WTC11 (cell line): ENCODE measurements at regions not wholly inside any gene's neighbourhood (a gene's known extent, or its start where the extent isn't known, plus 50 kb on each side); places are given as distances from the start of the nearest gene placed in this dataset.

Experiments
- ATAC-seq: fragments of 200-7000 bp; cut with Tn5 transposase; 2 replicates; pipeline ENCODE4 v1.10.0; 2021; ENCODE audit warnings: mild to moderate bottlenecking, moderate library complexity
- CTCF ChIA-PET: fragments of 300-600 bp; sonication (Branson Sonifier 250); formaldehyde crosslinking; loops from one replicate; lab custom pipeline; 2021; ENCODE audit warnings: antibody characterized with exemption; lab: Charles Lee
- POLR2A ChIA-PET: fragments of 350-600 bp; sonication (Branson Sonifier 250); formaldehyde crosslinking; loops from one replicate; lab custom pipeline; 2021; ENCODE audit warnings: antibody characterized with exemption; lab: Charles Lee
- DNase-seq: peaks from one replicate; pipeline ENCODE4 v3.0.0; 2021; ENCODE audit warnings: low spot score
- H3K27ac Mint-ChIP-seq: 2 replicates; pipeline ENCODE4 v1.8.0; 2021; ENCODE audit warnings: mixed read lengths
- H3K27me3 Mint-ChIP-seq: 2 replicates; pipeline ENCODE4 v1.8.0; 2021; ENCODE audit warnings: low read depth, mild to moderate bottlenecking, moderate library complexity, mixed read lengths
- H3K36me3 Mint-ChIP-seq: 2 replicates; pipeline ENCODE4 v1.8.0; 2021; ENCODE audit warnings: mixed read lengths
- H3K4me1 Mint-ChIP-seq: 2 replicates; pipeline ENCODE4 v1.8.0; 2022; ENCODE audit warnings: mixed read lengths
- H3K4me3 Mint-ChIP-seq: 2 replicates; pipeline ENCODE4 v1.8.0; 2021; ENCODE audit warnings: mild to moderate bottlenecking, moderate library complexity, mixed read lengths
- H3K9me3 Mint-ChIP-seq: 2 replicates; pipeline ENCODE4 v1.8.0; 2021; ENCODE audit warnings: mixed read lengths
- ETV6 ChIP-seq: sonication (generic); formaldehyde crosslinking; IDR thresholded peaks from 2 replicates; pipeline ENCODE4 v1.8.1; 2022; ENCODE audit warnings: mild to moderate bottlenecking, missing genetic modification reagents
- JUN ChIP-seq: sonication (generic); formaldehyde crosslinking; IDR thresholded peaks from 2 replicates; pipeline ENCODE4 v1.8.0; 2023; ENCODE audit warnings: mild to moderate bottlenecking, missing genetic modification reagents
- KAT7 ChIP-seq: sonication (generic); formaldehyde crosslinking; IDR thresholded peaks from 2 replicates; pipeline ENCODE4 v1.8.1; 2023; ENCODE audit warnings: missing genetic modification reagents, mild to moderate bottlenecking, borderline replicate concordance
- MYBL2 ChIP-seq: sonication (generic); formaldehyde crosslinking; IDR thresholded peaks from 2 replicates; pipeline ENCODE4 v1.8.1; 2023; ENCODE audit warnings: mild to moderate bottlenecking, moderate library complexity, missing genetic modification reagents
- NFE2L1 ChIP-seq: sonication (generic); formaldehyde crosslinking; IDR thresholded peaks from 2 replicates; pipeline ENCODE4 v1.8.1; 2023; ENCODE audit warnings: missing genetic modification reagents
- NFYB ChIP-seq: sonication (generic); formaldehyde crosslinking; conservative IDR thresholded peaks from 2 replicates; pipeline ENCODE4 v1.8.0; 2022; ENCODE audit warnings: low read depth, missing genetic modification reagents
- NR1H2 ChIP-seq: sonication (generic); formaldehyde crosslinking; IDR thresholded peaks from 2 replicates; pipeline ENCODE4 v1.9.0; 2021; ENCODE audit warnings: mild to moderate bottlenecking, moderate library complexity, missing genetic modification reagents
- TCF7 ChIP-seq: sonication (generic); formaldehyde crosslinking; IDR thresholded peaks from 2 replicates; pipeline ENCODE4 v1.8.0; 2022; ENCODE audit warnings: mild to moderate bottlenecking, low read depth, missing genetic modification reagents, moderate library complexity
- TEAD1 ChIP-seq: sonication (generic); formaldehyde crosslinking; IDR thresholded peaks from 2 replicates; pipeline ENCODE4 v1.8.0; 2022; ENCODE audit warnings: mild to moderate bottlenecking, missing genetic modification reagents
- TP53 ChIP-seq: sonication (generic); formaldehyde crosslinking; IDR thresholded peaks from 2 replicates; pipeline ENCODE4 v1.8.1; 2023; ENCODE audit warnings: mild to moderate bottlenecking, missing genetic modification reagents
- ZNF317 ChIP-seq: sonication (generic); formaldehyde crosslinking; IDR thresholded peaks from 2 replicates; pipeline ENCODE4 v1.8.1; 2023; ENCODE audit warnings: low read depth, mild to moderate bottlenecking, moderate library complexity, missing genetic modification reagents, borderline replicate concordance
- ZNF396 ChIP-seq: fragments of 250-450 bp; sonication (Bioruptor Pico); IDR thresholded peaks from 2 replicates; pipeline ENCODE4 v1.8.0; 2021; ENCODE audit warnings: mild to moderate bottlenecking, moderate library complexity, borderline replicate concordance
- ZNF671 ChIP-seq: fragments of 250-450 bp; sonication (Bioruptor Pico); IDR thresholded peaks from 2 replicates; pipeline ENCODE4 v1.8.0; 2021; ENCODE audit warnings: mild to moderate bottlenecking
- TF ChIP-seq, protein P1 (sequence below): sonication (generic); formaldehyde crosslinking; IDR thresholded peaks from 2 replicates; pipeline ENCODE4 v1.8.1; 2023; ENCODE audit warnings: mild to moderate bottlenecking, missing genetic modification reagents, moderate library complexity
- TF ChIP-seq, protein P2 (sequence below): fragments of 250-450 bp; sonication (Bioruptor Pico); IDR thresholded peaks from 2 replicates; pipeline ENCODE4 v1.8.0; 2021; ENCODE audit warnings: mild to moderate bottlenecking
- TF ChIP-seq, protein P3 (sequence below): sonication (generic); formaldehyde crosslinking; IDR thresholded peaks from 2 replicates; pipeline ENCODE4 v1.8.0; 2022; ENCODE audit warnings: missing genetic modification reagents
- TF ChIP-seq, protein P4 (sequence below): sonication (generic); formaldehyde crosslinking; IDR thresholded peaks from 2 replicates; pipeline ENCODE4 v1.8.1; 2023; ENCODE audit warnings: mild to moderate bottlenecking, missing genetic modification reagents, moderate library complexity
- TF ChIP-seq, protein P5 (sequence below): sonication (generic); formaldehyde crosslinking; IDR thresholded peaks from 2 replicates; pipeline ENCODE4 v1.8.0; 2023; ENCODE audit warnings: missing genetic modification reagents

DNA sequence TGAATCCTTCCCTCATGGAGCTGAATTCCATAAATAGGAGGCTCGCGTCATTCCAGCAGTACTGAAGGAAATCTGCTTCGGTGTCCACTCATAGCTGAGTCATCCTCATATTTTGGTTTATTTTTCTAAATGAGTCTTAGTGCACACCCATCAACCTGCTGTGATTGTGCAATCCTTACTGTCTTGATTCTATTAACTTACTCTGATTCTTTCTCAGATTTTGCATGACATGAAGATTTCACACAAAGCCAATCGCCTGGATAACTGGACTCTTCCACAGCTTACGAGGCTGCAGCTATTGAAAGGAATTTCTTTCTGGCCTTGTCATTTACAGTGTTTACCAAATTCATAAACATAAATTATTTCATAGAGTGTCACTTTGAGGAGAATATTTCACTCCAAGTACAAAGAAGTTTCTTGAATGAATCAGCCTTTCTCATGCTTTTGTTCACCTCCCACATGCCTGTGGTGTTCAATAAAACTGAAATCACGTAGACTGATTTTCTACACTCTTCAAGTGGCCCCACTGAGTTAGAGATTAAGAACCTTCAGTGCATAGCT, 207.6 kb upstream of the SLITRK2 start:
- peaks cover 62% of the 10 kb centered on the region for H3K9me3 Mint-ChIP-seq
- no peak overlapping the region for H3K27ac Mint-ChIP-seq
- no peaks in the 10 kb centered on the region for H3K4me1 Mint-ChIP-seq
- H3K36me3 Mint-ChIP-seq, result peaks cover 31% of the 10 kb centered on the region
- POLR2A ChIA-PET, result no interaction called here
- TF ChIP-seq KAT7 (no peak), NFYB (CRISPR knock-in tag) (no peak), ETV6 (no peak), TP53 (no peak)
- TF ChIP-seq, protein P1, sequence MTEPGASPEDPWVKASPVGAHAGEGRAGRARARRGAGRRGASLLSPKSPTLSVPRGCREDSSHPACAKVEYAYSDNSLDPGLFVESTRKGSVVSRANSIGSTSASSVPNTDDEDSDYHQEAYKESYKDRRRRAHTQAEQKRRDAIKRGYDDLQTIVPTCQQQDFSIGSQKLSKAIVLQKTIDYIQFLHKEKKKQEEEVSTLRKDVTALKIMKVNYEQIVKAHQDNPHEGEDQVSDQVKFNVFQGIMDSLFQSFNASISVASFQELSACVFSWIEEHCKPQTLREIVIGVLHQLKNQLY (CRISPR knock-in tag), result no peak
- TF ChIP-seq, protein P2, sequence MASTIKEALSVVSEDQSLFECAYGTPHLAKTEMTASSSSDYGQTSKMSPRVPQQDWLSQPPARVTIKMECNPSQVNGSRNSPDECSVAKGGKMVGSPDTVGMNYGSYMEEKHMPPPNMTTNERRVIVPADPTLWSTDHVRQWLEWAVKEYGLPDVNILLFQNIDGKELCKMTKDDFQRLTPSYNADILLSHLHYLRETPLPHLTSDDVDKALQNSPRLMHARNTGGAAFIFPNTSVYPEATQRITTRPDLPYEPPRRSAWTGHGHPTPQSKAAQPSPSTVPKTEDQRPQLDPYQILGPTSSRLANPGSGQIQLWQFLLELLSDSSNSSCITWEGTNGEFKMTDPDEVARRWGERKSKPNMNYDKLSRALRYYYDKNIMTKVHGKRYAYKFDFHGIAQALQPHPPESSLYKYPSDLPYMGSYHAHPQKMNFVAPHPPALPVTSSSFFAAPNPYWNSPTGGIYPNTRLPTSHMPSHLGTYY (CRISPR knock-in tag), result no peak
- TF ChIP-seq, protein P3, sequence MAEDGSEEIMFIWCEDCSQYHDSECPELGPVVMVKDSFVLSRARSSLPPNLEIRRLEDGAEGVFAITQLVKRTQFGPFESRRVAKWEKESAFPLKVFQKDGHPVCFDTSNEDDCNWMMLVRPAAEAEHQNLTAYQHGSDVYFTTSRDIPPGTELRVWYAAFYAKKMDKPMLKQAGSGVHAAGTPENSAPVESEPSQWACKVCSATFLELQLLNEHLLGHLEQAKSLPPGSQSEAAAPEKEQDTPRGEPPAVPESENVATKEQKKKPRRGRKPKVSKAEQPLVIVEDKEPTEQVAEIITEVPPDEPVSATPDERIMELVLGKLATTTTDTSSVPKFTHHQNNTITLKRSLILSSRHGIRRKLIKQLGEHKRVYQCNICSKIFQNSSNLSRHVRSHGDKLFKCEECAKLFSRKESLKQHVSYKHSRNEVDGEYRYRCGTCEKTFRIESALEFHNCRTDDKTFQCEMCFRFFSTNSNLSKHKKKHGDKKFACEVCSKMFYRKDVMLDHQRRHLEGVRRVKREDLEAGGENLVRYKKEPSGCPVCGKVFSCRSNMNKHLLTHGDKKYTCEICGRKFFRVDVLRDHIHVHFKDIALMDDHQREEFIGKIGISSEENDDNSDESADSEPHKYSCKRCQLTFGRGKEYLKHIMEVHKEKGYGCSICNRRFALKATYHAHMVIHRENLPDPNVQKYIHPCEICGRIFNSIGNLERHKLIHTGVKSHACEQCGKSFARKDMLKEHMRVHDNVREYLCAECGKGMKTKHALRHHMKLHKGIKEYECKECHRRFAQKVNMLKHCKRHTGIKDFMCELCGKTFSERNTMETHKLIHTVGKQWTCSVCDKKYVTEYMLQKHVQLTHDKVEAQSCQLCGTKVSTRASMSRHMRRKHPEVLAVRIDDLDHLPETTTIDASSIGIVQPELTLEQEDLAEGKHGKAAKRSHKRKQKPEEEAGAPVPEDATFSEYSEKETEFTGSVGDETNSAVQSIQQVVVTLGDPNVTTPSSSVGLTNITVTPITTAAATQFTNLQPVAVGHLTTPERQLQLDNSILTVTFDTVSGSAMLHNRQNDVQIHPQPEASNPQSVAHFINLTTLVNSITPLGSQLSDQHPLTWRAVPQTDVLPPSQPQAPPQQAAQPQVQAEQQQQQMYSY, result no peak
- H3K4me3 Mint-ChIP-seq, result no peak overlapping the region
- CTCF ChIA-PET, result no interaction called here
- H3K27me3 Mint-ChIP-seq, result peaks cover 4% of the 10 kb centered on the region
- no peak for ATAC-seq
- DNase-seq, result no peak

DNA sequence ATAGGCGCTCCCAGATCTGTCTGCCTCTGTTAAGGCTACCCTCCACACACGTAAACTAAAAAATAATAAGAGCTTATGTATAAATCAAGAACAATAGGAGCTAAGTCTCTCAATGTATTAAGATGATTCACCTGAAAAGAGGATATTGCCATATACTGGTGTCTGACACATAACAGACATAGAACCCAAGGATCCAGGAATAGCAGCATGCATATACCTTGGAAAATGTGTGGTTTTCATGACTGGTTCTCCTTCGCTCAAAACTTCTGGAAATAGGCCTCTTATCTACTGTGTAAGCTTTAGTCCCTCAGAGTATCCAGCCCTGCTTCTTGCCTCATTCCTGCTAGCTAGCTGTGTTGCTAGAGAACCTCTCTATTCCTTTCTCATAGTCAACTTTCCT, 203.7 kb upstream of the SLITRK2 start:
- ChIA-PET POLR2A (no interaction called here), CTCF (no interaction called here)
- TF ChIP-seq, protein P3, result no peak
- TF ChIP-seq ZNF671 (no peak), MYBL2 (no peak), NFE2L1 (no peak), ZNF317 (CRISPR knock-in tag) (no peak)
- Mint-ChIP-seq H3K9me3 (peaks cover 55% of the 10 kb centered on the region), H3K36me3 (peaks cover 30% of the 10 kb centered on the region), H3K4me3 (no peak overlapping the region), H3K27ac (no peak overlapping the region), H3K27me3 (peaks cover 5% of the 10 kb centered on the region; the same call in 1 of the 2 replicates), H3K4me1 (no peaks in the 10 kb centered on the region)
- DNase-seq, result no peak
- ATAC-seq, result no peak

DNA sequence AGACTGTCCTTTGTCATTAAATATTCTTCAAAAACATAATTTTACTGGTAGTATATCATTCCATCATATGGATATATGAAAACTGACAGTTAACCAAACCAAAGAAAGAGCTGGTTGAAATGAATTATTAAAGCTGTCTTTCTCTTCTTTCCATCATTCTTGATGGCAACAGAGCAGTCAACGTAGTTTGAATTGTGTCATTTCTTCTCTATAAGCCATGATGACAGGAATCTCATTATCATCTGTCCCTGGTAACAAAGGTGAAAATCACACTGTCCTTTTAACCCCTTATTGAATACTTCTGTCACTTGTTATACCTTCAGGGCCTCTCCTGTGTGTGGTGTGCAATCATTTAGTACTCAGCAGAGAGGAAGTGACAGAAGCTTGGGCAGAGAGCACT, 197.0 kb upstream of the SLITRK2 start:
- POLR2A ChIA-PET, result no interaction called here
- TF ChIP-seq, protein P4, sequence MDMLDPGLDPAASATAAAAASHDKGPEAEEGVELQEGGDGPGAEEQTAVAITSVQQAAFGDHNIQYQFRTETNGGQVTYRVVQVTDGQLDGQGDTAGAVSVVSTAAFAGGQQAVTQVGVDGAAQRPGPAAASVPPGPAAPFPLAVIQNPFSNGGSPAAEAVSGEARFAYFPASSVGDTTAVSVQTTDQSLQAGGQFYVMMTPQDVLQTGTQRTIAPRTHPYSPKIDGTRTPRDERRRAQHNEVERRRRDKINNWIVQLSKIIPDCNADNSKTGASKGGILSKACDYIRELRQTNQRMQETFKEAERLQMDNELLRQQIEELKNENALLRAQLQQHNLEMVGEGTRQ, result no peak
- no peak for TF ChIP-seq JUN (CRISPR knock-in tag)
- no peak for TF ChIP-seq TCF7 (CRISPR knock-in tag)
- no peak for TF ChIP-seq NR1H2
- TF ChIP-seq, protein P3, result no peak
- TF ChIP-seq ZNF396 (CRISPR knock-in tag), result no peak
- no peak for TF ChIP-seq TEAD1 (CRISPR knock-in tag)
- TF ChIP-seq, protein P5, sequence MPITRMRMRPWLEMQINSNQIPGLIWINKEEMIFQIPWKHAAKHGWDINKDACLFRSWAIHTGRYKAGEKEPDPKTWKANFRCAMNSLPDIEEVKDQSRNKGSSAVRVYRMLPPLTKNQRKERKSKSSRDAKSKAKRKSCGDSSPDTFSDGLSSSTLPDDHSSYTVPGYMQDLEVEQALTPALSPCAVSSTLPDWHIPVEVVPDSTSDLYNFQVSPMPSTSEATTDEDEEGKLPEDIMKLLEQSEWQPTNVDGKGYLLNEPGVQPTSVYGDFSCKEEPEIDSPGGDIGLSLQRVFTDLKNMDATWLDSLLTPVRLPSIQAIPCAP (CRISPR knock-in tag), result no peak
- TF ChIP-seq NFYB (CRISPR knock-in tag), result no peak

More for the DNA sequence above, 197.0 kb upstream of the SLITRK2 start:
- Mint-ChIP-seq H3K27ac (no peak overlapping the region), H3K9me3 (peaks cover 39% of the 10 kb centered on the region), H3K4me1 (no peaks in the 10 kb centered on the region), H3K36me3 (peaks cover 21% of the 10 kb centered on the region), H3K27me3 (peaks cover 5% of the 10 kb centered on the region; the same call in 1 of the 2 replicates), H3K4me3 (no peak overlapping the region)
- ATAC-seq (no peak), DNase-seq (no peak)
- CTCF ChIA-PET, result no interaction called here
